GM12891 (cell line): ENCODE measurements at regions not wholly inside any gene's neighbourhood (a gene's known extent, or its start where the extent isn't known, plus 50 kb on each side); places are given as distances from the start of the nearest gene placed in this dataset.

Experiments
- POLR2A ChIP-seq: IDR thresholded peaks from 2 replicates; pipeline ENCODE4 v1.6.1; 2011; ENCODE audit warnings: low read depth, low read length, control low read depth
- POLR2AphosphoS5 ChIP-seq: IDR thresholded peaks from 2 replicates; pipeline ENCODE4 v1.6.1; 2011; ENCODE audit warnings: low read depth, low read length, control low read depth
- POU2F2 ChIP-seq: IDR thresholded peaks from 2 replicates; pipeline ENCODE4 v1.6.1; 2011; ENCODE audit warnings: low read depth, mild to moderate bottlenecking, control low read depth, low read length, moderate library complexity

- TF ChIP-seq POLR2AphosphoS5 (no peak), POLR2A (no peak), POU2F2 (no peak)
Observed at GRCh38 chr18:66300141-66300540, 303.7 kb downstream of the CDH19 start.
